Smooth muscle cell (in vitro differentiated cells): ENCODE measurements at regions not wholly inside any gene's neighbourhood (a gene's known extent, or its start where the extent isn't known, plus 50 kb on each side); places are given as distances from the start of the nearest gene placed in this dataset.

ENCODE experiments used
- DNase-seq: peaks from one replicate; lab custom pipeline; 2025; ENCODE audit not compliant: unreplicated experiment; lab: John Stamatoyannopoulos, UW
- H2AFZ ChIP-seq: fragments of 200-600 bp; sonication (generic); 2 replicates; pipeline ENCODE4 v1.6.0; 2016; ENCODE audit warnings: antibody characterized with exemption, low read depth, mild to moderate bottlenecking
- H3F3A ChIP-seq: fragments of 200-600 bp; sonication (generic); 2 replicates; pipeline ENCODE4 v1.6.0; 2017; ENCODE audit warnings: antibody characterized with exemption, low read depth
- H3K27ac ChIP-seq: fragments of 200-600 bp; sonication (generic); 2 replicates; pipeline ENCODE4 v1.5.1; 2016; ENCODE audit warnings: low read depth, mild to moderate bottlenecking
- H3K27me3 ChIP-seq: fragments of 200-600 bp; sonication (generic); 2 replicates; pipeline ENCODE4 v1.6.1; 2016; ENCODE audit warnings: low read depth, mild to moderate bottlenecking
- H3K36me3 ChIP-seq: fragments of 200-600 bp; sonication (generic); 2 replicates; pipeline ENCODE4 v1.5.1; 2016; ENCODE audit warnings: low read depth
- H3K4me1 ChIP-seq: fragments of 200-600 bp; sonication (generic); 2 replicates; pipeline ENCODE4 v1.5.1; 2016; ENCODE audit warnings: low read depth
- H3K4me2 ChIP-seq: fragments of 200-600 bp; sonication (generic); 2 replicates; pipeline ENCODE4 v1.6.0; 2016; ENCODE audit warnings: mild to moderate bottlenecking
- H3K4me3 ChIP-seq: fragments of 200-600 bp; sonication (generic); 2 replicates; pipeline ENCODE4 v1.5.1; 2016; ENCODE audit warnings: mild to moderate bottlenecking
- H3K79me2 ChIP-seq: fragments of 200-600 bp; sonication (generic); 2 replicates; pipeline ENCODE4 v1.6.0; 2016; ENCODE audit warnings: low read depth, mild to moderate bottlenecking
- H3K9ac ChIP-seq: fragments of 200-600 bp; sonication (generic); 2 replicates; pipeline ENCODE4 v1.6.0; 2016; ENCODE audit warnings: low read depth
- H3K9me3 ChIP-seq: fragments of 200-600 bp; sonication (generic); replicated peaks from 2 replicates; pipeline ENCODE4 v1.5.1; 2016; ENCODE audit warnings: low read depth
- H4K20me1 ChIP-seq: fragments of 200-600 bp; sonication (generic); 2 replicates; pipeline ENCODE4 v1.6.0; 2016; ENCODE audit warnings: low read depth
- whole genome bisulfite sequencing: methylation state at CpG from one replicate; pipeline ENCODE4 v1.1.7; 2016; ENCODE audit warnings: low lambda C conversion rate; 5-methylcytosine and 5-hydroxymethylcytosine counted together
- TF ChIP-seq, protein P1 (sequence below): fragments of 200-600 bp; sonication (generic); IDR thresholded peaks from 2 replicates; pipeline ENCODE4 v1.5.1; 2017; ENCODE audit warnings: borderline replicate concordance, mild to moderate bottlenecking, antibody characterized with exemption; ENCODE audit not compliant: insufficient read depth, poor library complexity, severe bottlenecking

DNA sequence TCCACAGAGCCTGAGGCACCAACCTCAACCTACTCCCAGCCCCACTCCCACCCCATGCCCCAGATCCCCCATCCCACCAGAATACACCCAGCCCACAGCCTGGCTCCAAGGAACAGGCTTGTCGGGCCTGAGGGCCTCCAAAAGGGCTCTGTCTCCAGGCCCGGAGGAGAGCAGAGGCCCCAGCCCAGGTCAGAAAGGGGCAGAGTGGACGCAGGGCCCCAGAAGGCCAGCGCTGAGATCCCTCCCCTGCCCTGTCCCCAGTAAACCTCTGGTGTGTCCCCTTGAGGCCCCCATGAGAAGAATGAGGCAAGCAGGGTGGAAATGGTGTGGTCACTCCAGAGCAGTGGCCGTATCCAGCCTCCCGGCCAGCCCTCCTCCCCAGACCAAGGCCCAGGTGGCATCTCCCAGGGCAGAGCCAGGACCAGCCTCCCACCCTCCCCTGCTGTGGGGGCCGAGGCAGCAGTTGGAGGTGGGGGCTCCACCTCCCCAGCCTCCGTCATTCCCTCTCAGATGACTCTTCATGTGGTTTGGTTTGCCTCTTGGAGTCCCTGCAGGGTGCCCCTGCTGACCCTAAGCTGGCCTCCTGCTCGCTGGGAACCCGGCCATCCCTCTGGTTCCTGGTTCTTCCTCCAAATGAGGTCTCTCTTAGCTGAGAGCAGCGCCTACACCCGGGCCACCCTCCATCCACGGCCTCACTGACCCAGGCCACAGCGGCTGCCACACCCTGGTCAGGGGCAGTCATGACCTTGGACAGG lies 195.0 kb downstream of the IGLL1 start:
- H3K27ac ChIP-seq, result no peak overlapping the region
- H4K20me1 ChIP-seq, result no peaks in the 10 kb centered on the region
- no peak overlapping the region for H3K4me3 ChIP-seq
- H3K9ac ChIP-seq, result no peak overlapping the region
- TF ChIP-seq, protein P1, sequence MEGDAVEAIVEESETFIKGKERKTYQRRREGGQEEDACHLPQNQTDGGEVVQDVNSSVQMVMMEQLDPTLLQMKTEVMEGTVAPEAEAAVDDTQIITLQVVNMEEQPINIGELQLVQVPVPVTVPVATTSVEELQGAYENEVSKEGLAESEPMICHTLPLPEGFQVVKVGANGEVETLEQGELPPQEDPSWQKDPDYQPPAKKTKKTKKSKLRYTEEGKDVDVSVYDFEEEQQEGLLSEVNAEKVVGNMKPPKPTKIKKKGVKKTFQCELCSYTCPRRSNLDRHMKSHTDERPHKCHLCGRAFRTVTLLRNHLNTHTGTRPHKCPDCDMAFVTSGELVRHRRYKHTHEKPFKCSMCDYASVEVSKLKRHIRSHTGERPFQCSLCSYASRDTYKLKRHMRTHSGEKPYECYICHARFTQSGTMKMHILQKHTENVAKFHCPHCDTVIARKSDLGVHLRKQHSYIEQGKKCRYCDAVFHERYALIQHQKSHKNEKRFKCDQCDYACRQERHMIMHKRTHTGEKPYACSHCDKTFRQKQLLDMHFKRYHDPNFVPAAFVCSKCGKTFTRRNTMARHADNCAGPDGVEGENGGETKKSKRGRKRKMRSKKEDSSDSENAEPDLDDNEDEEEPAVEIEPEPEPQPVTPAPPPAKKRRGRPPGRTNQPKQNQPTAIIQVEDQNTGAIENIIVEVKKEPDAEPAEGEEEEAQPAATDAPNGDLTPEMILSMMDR, result no peak
- no peaks in the 10 kb centered on the region for H3K79me2 ChIP-seq
- H3K27me3 ChIP-seq, result no peaks in the 10 kb centered on the region
- H3K4me2 ChIP-seq, result no peak overlapping the region
- no peak overlapping the region for H2AFZ ChIP-seq
- WGBS, result 93% methylated on average over 14 of the region's 14 CpGs
- no peak for DNase-seq
- no peaks in the 10 kb centered on the region for H3K4me1 ChIP-seq
- no peaks in the 10 kb centered on the region for H3K9me3 ChIP-seq
- H3F3A ChIP-seq, result no peaks in the 10 kb centered on the region
- no peaks in the 10 kb centered on the region for H3K36me3 ChIP-seq

DNA sequence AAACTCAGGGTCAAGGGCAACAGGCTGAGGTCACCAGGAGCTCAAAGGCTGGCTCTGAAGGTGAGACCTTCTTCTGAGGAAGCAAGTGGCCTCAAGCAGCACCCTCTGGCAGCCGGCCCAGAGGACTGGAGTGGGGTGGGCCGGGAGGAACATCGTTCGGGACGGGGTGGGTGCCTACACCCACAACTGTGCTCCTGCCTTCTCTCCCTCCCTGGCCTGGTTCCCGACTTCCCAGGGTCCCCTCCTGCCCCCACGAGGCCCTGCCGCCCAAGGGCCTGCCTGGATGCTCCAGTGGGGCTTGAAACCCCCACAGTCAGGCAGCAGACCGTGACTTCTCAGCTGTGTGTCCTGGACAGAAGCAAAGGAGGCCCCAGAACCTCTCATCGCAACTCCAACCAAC lies 195.7 kb downstream of the IGLL1 start:
- H3K9ac ChIP-seq, result no peak overlapping the region
- H3F3A ChIP-seq, result no peaks in the 10 kb centered on the region
- H3K27ac ChIP-seq, result no peak overlapping the region
- no peaks in the 10 kb centered on the region for H3K36me3 ChIP-seq
- no peak for DNase-seq
- no peak overlapping the region for H3K4me3 ChIP-seq
- H3K9me3 ChIP-seq, result no peaks in the 10 kb centered on the region
- H2AFZ ChIP-seq, result no peak overlapping the region
- H3K27me3 ChIP-seq, result no peaks in the 10 kb centered on the region
- H4K20me1 ChIP-seq, result no peaks in the 10 kb centered on the region
- no peaks in the 10 kb centered on the region for H3K4me1 ChIP-seq
- 88% methylated on average over 6 of the region's 10 CpGs for WGBS
- H3K79me2 ChIP-seq, result no peaks in the 10 kb centered on the region
- TF ChIP-seq, protein P1, result no peak
- H3K4me2 ChIP-seq, result no peak overlapping the region

DNA sequence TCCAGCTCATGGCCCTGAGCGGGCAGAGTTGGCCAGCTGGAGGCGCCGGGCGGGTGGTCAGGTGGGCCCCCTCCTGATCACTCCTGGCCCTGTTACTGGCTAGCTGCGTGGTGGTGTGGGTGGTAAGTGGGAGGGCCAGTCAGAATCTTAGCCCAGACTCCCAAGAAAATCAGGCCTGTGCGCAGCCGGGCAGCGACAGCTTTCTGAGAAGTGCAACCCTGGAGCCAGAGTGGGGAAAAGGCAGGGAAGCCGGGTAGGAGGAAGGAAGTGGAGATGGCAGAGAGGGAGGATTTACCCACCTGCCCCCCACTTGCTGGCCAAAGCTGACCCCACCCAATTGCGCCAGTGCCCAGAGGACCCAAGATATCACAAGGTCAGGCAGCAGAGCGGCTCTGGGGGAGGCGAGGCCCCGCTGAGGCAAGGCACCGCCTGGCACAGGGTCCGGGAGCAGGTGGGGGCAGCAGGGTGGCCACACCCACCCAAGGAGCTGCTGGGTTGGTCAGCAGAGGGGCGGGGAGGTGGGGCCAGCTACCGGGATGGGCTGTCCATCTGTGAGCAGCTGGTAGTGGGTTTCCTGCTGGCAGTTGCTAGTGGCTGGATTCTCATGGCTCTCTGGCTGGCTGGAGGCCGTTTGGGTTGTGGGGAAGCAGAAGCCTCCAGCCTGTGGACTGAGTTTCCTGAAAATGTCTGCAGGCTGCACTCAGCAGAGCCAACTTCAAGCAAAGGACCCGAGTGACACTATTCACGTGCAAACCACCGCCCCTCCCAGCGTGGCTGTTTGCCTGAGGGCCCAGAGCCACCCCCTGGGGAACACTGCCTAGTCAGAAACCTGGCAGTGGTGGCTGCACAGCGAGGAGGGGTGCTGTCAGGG lies 196.4 kb downstream of the IGLL1 start:
- no peak for DNase-seq
- TF ChIP-seq, protein P1, result no peak
- no peak overlapping the region for H3K27ac ChIP-seq
- H3K27me3 ChIP-seq, result no peaks in the 10 kb centered on the region
- H3K79me2 ChIP-seq, result no peaks in the 10 kb centered on the region
- no peaks in the 10 kb centered on the region for H3K36me3 ChIP-seq
- H3K9ac ChIP-seq, result no peak overlapping the region
- no peak overlapping the region for H3K4me3 ChIP-seq
- H3K4me2 ChIP-seq, result no peak overlapping the region
- H3K9me3 ChIP-seq, result no peaks in the 10 kb centered on the region
- H2AFZ ChIP-seq, result no peak overlapping the region
- no peaks in the 10 kb centered on the region for H4K20me1 ChIP-seq
- no peaks in the 10 kb centered on the region for H3F3A ChIP-seq
- H3K4me1 ChIP-seq, result no peaks in the 10 kb centered on the region
- WGBS, result 60% methylated on average over 23 of the region's 23 CpGs
